GM23338 (cell line): ENCODE measurements at regions not wholly inside any gene's neighbourhood (a gene's known extent, or its start where the extent isn't known, plus 50 kb on each side); places are given as distances from the start of the nearest gene placed in this dataset.

ENCODE experiments used
- ATAC-seq: fragments of 200-7000 bp; cut with Tn5 transposase; 3 replicates; pipeline ENCODE4 v1.9.1; 2020
- DNase-seq: peaks from one replicate; pipeline ENCODE4 v3.0.0-alpha.2; 2015; ENCODE audit warnings: low spot score
- H2AFZ ChIP-seq: fragments of 200-600 bp; sonication (generic); 2 replicates; pipeline ENCODE4 v1.8.0; 2016; ENCODE audit warnings: antibody characterized with exemption, mild to moderate bottlenecking, moderate library complexity
- H3F3A ChIP-seq: fragments of 200-600 bp; sonication (generic); replicated peaks from 2 replicates; pipeline ENCODE4 v1.8.0; 2017; ENCODE audit warnings: antibody characterized with exemption, mixed run types, low read depth
- H3K27ac ChIP-seq: fragments of 200-600 bp; sonication (generic); 2 replicates; pipeline ENCODE4 v1.6.1; 2016; ENCODE audit warnings: low read depth
- H3K27me3 ChIP-seq: fragments of 200-600 bp; sonication (generic); 2 replicates; pipeline ENCODE4 v1.8.0; 2016; ENCODE audit warnings: mild to moderate bottlenecking, mixed run types, moderate library complexity; ENCODE audit not compliant: insufficient read depth
- H3K36me3 ChIP-seq: fragments of 200-600 bp; sonication (generic); 2 replicates; pipeline ENCODE4 v1.8.0; 2016; ENCODE audit warnings: mild to moderate bottlenecking; ENCODE audit not compliant: insufficient read depth
- H3K4me1 ChIP-seq: fragments of 200-600 bp; sonication (generic); 2 replicates; pipeline ENCODE4 v1.8.0; 2016; ENCODE audit warnings: mild to moderate bottlenecking, moderate library complexity; ENCODE audit not compliant: insufficient read depth
- H3K4me2 ChIP-seq: fragments of 200-600 bp; sonication (generic); 2 replicates; pipeline ENCODE4 v1.7.1; 2017; ENCODE audit warnings: mixed run types
- H3K4me3 ChIP-seq: fragments of 200-600 bp; sonication (generic); 2 replicates; pipeline ENCODE4 v1.6.1; 2016; ENCODE audit warnings: mixed run types
- H3K79me2 ChIP-seq: fragments of 200-600 bp; sonication (generic); replicated peaks from 2 replicates; pipeline ENCODE4 v1.8.0; 2017; ENCODE audit warnings: mild to moderate bottlenecking; ENCODE audit not compliant: insufficient read depth
- H3K9me2 ChIP-seq: fragments of 200-600 bp; sonication (generic); 2 replicates; pipeline ENCODE4 v1.8.0; 2017; ENCODE audit not compliant: insufficient read depth
- H4K20me1 ChIP-seq: fragments of 200-600 bp; sonication (generic); replicated peaks from 2 replicates; pipeline ENCODE4 v1.8.0; 2017; ENCODE audit warnings: mild to moderate bottlenecking; ENCODE audit not compliant: insufficient read depth
- H3K27ac Mint-ChIP-seq: 2 replicates; pipeline ENCODE4 v1.8.0; 2020; ENCODE audit warnings: inconsistent platforms, mild to moderate bottlenecking, moderate library complexity, mixed read lengths
- H3K27me3 Mint-ChIP-seq: 3 replicates; pipeline ENCODE4 v1.8.0; 2022; ENCODE audit warnings: low read depth, mild to moderate bottlenecking, moderate library complexity, mixed read lengths, inconsistent platforms; ENCODE audit not compliant: insufficient read depth, poor library complexity
- H3K36me3 Mint-ChIP-seq: 3 replicates; pipeline ENCODE4 v1.8.0; 2021; ENCODE audit warnings: low read depth, mild to moderate bottlenecking, inconsistent platforms, moderate library complexity, mixed read lengths
- H3K4me1 Mint-ChIP-seq: 3 replicates; pipeline ENCODE4 v1.8.0; 2020; ENCODE audit warnings: mild to moderate bottlenecking, inconsistent platforms, mixed read lengths
- H3K4me3 Mint-ChIP-seq: 3 replicates; pipeline ENCODE4 v1.8.0; 2021; ENCODE audit warnings: moderate library complexity, mild to moderate bottlenecking, inconsistent platforms, mixed read lengths
- H3K9me3 Mint-ChIP-seq: 3 replicates; pipeline ENCODE4 v1.8.0; 2020; ENCODE audit warnings: moderate library complexity, mild to moderate bottlenecking, inconsistent platforms, mixed read lengths
- CTCF ChIP-seq, 2 experiments: fragments of 200-600 bp in 1 of 2; sonication (generic) in 1 of 2; conservative IDR thresholded peaks; 2 replicates each; pipeline versions ENCODE4 v1.5.1 to v1.6.1; 2016 to 2017; ENCODE audit warnings: antibody characterized with exemption in 2 of 2, low read depth in 2 of 2, mild to moderate bottlenecking in 2 of 2, moderate library complexity in 1 of 2
- ETS1 ChIP-seq: IDR thresholded peaks from 2 replicates; pipeline ENCODE4 v1.6.1; 2016; ENCODE audit warnings: antibody characterized with exemption
- EZH2 ChIP-seq: fragments of 200-600 bp; sonication (generic); IDR thresholded peaks from one replicate; pipeline ENCODE4 v1.8.0; 2017; ENCODE audit warnings: antibody characterized with exemption, mild to moderate bottlenecking, low read depth; ENCODE audit not compliant: unreplicated experiment
- POLR2AphosphoS5 ChIP-seq: IDR thresholded peaks from 2 replicates; pipeline ENCODE4 v1.6.1; 2016; ENCODE audit warnings: antibody characterized with exemption, low read depth
- REST ChIP-seq: IDR thresholded peaks from one replicate; pipeline ENCODE4 v1.6.1; 2018; ENCODE audit warnings: antibody characterized with exemption; ENCODE audit not compliant: unreplicated experiment
- ZNF331 ChIP-seq: fragments of 250-450 bp; sonication (Bioruptor Pico); IDR thresholded peaks from 2 replicates; pipeline ENCODE4 v1.5.0; 2020; ENCODE audit warnings: low read depth, mild to moderate bottlenecking, moderate library complexity
- ZNF462 ChIP-seq: fragments of 250-450 bp; sonication (Bioruptor Pico); IDR thresholded peaks from 2 replicates; pipeline ENCODE4 v1.5.0; 2020; ENCODE audit warnings: mild to moderate bottlenecking, moderate library complexity

- H2AFZ ChIP-seq = peak overlapping the region; percentile 78
- no peak overlapping the region for H3K4me3 Mint-ChIP-seq
Measured at GRCh38 chr14:49451938-49452337, 134.2 kb downstream of the RPS29 start.

GRCh38 chr14:49449749-49450148 lies 136.4 kb downstream of the RPS29 start:
- H3K27me3 ChIP-seq = no peaks in the 10 kb centered on the region
- H3K4me1 ChIP-seq = peaks cover 25% of the 10 kb centered on the region
- no peaks in the 10 kb centered on the region for H3F3A ChIP-seq
- no peak overlapping the region for H3K4me2 ChIP-seq
- no peak overlapping the region for H3K27ac ChIP-seq
- peaks cover 6% of the 10 kb centered on the region for H3K36me3 Mint-ChIP-seq
- peaks cover 9% of the 10 kb centered on the region; the same call in 1 of the 3 replicates for H3K9me3 Mint-ChIP-seq
- H3K4me3 Mint-ChIP-seq = no peak overlapping the region
- H4K20me1 ChIP-seq = no peaks in the 10 kb centered on the region
- no peaks in the 10 kb centered on the region for H3K27me3 Mint-ChIP-seq
- H3K36me3 ChIP-seq = no peaks in the 10 kb centered on the region
- H3K4me1 Mint-ChIP-seq = peaks cover 29% of the 10 kb centered on the region
- DNase-seq (no peak), ATAC-seq (no peak)
- no peaks in the 10 kb centered on the region for H3K79me2 ChIP-seq
- no peaks in the 10 kb centered on the region for H3K9me2 ChIP-seq
- H3K4me3 ChIP-seq = no peak overlapping the region
- no peak overlapping the region for H3K27ac Mint-ChIP-seq
- H2AFZ ChIP-seq = no peak overlapping the region
- TF ChIP-seq REST (no peak), ZNF462 (CRISPR knock-in tag) (no peak), ETS1 (no peak), EZH2 (no peak)

More at GRCh38 chr14:49451938-49452337, 134.2 kb downstream of the RPS29 start:
- Histone ChIP-seq H3K36me3 (no peaks in the 10 kb centered on the region), H3F3A (no peaks in the 10 kb centered on the region), H4K20me1 (no peaks in the 10 kb centered on the region), H3K27me3 (no peaks in the 10 kb centered on the region), H3K4me1 (peaks cover 14% of the 10 kb centered on the region), H3K4me2 (no peak overlapping the region), H3K4me3 (no peak overlapping the region), H3K27ac (no peak overlapping the region), H3K9me2 (no peaks in the 10 kb centered on the region), H3K79me2 (no peaks in the 10 kb centered on the region)
- Mint-ChIP-seq H3K36me3 (peaks cover 6% of the 10 kb centered on the region), H3K9me3 (peaks cover 9% of the 10 kb centered on the region; the same call in 1 of the 3 replicates), H3K27me3 (no peaks in the 10 kb centered on the region), H3K4me1 (peaks cover 13% of the 10 kb centered on the region; the same call in 2 of the 3 replicates), H3K27ac (no peak overlapping the region)
- DNase-seq (peak; percentile 12), ATAC-seq (no peak; the same call in 2 of the 3 replicates)
- TF ChIP-seq ZNF331 (CRISPR knock-in tag) = no peak
- TF ChIP-seq CTCF (conservative IDR thresholded peaks at IDR 0.05; ENCODE audit: low read depth in 2 of 2) = no peak
- TF ChIP-seq POLR2AphosphoS5 = no peak
